Nucleus accumbens (tissue), 56 donors: ENCODE measurements at regions not wholly inside any gene's neighbourhood (a gene's known extent, or its start where the extent isn't known, plus 50 kb on each side); places are given as distances from the start of the nearest gene placed in this dataset.

Experiments
- DNase-seq, 56 donors: peaks; one replicate each; lab custom pipeline; 2025; lab: John Stamatoyannopoulos, UW

DNA sequence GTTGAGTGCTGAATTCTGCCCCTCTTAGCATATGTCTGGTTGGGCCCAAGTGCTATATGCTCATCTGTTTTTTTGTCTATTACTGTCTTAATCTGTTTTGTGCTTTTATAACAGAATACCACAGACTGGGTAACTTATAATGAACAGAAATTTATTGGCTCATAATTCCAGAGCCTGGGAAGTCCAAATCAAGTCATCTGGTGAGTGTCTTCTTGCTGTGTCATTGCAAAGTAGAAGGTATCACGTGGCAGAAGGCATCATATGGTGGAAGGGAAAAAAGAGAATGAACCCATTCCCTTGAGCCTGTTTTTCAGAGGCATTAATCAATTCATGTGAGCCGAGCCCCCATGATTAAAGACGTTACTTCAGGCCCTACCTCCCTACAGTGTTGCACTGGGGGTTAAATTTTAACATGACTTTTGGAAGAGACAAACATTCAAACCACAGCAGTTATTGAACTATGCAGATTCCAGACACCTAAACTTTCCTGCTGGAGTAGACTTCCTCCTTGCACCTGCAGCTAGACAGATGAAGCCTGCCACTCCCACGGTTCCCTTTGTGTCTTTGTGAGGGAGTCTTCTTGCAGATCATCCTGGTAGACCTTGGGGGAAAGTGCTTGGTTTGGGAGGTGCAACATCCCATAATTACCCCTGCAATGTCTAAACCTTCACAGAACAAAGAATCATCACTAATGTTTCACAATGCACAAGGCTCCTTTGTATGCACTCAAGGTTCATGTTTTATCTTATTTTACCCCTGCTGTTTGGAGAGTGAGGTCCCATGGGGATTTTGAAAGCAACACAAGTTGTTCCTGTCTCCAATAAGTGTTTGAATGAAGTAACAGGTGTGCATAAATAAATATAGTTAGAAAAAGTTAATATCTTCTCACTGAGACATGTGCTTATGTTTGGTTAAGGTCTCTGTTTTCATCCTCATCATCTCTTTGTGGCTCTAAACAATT is 64.7 kb upstream of the XCR1 start:
- DNase-seq: no peak

DNA sequence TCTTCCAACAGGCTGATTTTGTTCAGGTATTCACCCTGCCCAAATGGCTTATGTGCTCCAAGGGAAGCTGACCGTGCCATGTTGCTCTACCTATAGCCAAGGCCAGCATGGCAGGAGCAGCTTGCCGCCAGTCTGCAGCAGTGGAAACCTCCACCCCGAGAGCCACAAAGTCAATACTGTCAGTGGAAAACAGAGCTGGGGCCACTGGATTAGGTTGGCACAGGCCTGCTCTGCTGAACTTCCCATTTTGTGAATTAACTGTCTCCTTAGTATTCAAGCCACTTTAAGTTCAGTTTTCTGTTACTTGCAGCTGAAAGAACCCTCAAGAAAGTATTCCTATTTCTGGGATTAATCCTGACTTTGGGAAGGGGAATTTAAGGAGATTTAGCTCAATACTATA is 63.8 kb upstream of the XCR1 start:
- peak in 1 of 56 donors; percentile 1 for DNase-seq

DNA sequence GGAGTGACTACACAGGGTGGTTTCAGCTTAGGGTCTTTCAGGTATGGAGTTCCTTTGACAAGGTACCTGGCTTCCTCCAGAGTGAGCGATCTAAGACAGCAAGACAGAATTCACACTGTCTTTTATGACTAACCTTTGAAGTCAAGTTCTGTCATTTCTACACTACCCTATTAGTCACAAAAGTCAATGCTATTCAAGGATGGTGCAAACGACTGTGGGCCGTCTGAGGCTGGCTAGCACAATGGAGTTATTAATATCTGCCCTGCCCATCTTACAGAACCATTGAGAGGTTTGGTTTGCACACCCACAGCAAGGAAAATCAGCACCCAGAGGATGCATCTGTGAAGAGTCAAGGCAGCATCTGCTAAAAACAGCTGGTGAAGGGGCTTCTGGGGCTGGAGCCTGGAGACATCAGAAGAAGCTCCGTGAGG is 62.9 kb upstream of the XCR1 start:
- no peak for DNase-seq

DNA sequence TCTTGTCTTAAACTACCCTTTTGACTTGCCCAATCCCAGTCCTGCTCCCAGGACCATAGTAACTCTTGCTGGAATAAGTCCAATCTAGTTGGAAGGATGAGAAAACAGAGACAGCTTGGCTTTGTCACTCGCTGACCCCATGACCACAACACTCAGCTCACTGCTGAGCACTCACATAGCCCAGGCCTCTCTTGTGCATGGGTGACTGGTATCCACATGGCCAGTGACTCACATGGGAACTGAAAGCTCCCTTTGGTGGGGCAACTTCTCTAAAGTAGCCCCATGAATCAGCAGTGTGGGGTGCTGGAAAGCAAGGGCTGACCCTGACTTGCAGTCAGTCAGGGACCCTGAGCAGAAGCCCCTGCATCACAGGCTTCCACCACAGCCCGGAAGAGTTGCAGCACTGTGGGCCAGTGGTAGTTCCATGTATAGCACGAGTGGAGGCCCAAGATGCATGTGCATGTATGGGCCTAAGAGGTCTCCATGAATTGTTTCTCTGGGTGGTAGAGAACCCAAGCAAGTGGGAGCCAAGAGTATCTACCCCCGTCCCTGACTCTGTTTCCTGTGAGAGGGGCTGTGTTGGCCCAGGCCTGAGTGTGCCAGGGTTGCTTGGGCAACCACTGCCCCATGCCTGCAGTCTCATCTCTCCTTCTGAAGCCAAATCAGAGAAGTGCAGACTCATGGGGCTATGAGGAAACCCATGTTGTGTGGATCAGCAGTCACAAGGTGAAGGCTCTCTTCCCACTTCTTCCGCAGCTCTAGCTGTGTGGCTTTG is 62.1 kb upstream of the XCR1 start:
- peak in 36 of 56 donors; percentile 5 to 68 (median 32) for DNase-seq

DNA sequence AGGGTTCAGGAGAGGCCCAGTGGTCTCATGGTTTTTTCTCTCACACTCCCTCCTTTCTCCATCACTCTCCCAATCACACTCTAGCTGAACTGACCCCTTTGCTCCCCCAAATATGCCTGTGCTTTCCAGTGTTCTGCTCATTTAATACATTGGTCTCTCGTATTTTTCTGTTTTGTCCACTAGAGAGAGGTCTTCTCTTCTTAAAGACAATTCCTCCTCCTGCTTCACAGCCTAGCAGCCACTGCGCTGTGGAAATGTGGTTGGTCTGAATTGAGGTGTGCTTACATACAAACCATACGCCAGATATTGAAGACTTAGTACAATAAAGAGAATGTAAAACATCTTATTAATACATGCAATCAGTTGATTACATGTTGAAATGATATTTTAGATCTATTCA is 60.6 kb upstream of the XCR1 start:
- peak in 2 of 56 donors; percentile 4 to 40 for DNase-seq

DNA sequence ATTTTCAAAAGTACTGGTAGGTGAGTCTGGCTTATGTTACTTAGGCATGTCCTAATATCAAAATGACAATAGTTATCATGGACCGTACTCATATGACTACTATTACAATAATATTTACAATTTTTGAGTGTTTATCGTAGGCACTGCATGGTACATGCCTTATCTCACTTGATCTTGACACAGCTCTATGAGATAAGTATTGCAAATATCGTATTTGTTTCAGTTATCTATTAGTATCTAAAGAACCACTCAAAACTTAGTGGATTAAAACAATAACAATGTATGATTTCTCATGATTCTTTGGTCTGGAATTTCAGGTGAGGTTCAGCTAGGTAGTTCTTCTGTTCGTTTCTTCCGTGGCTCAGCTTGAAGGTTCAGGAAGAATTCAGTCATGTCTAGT is 59.7 kb upstream of the XCR1 start:
- DNase-seq: no peak

DNA sequence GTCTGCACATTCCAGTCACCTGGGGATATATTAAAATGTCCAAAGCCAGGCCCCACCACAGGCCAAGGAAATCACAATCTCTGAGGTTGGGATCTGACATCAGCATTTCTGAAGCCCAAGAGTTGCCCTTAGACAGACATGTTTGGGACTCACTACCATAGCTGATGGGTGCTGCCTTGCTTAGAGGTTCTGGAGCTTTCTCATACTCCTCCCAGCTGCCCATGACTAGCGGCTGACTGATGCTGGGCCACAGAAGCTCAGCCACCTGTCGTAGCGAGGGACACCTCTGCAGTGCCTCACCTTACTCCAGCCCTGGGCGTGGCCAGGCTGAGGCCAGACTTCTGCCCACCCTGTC is 58.8 kb upstream of the XCR1 start:
- DNase-seq: no peak

DNA sequence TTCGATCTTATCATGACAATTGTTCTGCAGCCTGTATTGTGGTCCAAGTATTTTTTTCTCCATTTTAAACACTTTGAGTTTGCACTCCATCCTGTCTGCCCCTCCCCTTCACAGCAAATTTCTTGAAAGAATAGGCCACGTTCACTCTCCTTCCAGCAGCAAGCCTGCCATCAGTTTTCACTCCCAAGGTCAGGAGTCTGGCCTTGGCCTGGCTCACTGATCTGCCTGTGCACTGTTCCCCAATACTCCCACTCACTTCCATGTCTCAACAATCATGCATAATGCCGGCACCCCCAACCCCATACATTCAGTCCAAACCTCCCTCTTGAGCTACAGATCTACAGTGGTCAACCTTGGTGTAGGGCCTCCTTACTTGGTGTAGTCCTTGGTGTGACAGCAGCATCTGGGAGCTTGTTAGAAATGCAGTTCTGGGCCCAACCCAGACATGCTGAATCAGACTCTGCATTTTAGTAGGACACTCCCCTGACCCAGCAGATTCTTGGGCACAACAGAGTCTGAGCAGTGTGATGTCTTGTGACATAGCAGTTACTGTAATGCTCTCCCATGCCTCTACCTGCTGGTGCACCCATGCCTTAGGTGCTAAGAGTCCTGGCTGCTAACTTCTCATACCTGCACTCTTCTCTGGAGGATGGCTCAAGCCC is 58.3 kb upstream of the XCR1 start:
- no peak for DNase-seq

DNA sequence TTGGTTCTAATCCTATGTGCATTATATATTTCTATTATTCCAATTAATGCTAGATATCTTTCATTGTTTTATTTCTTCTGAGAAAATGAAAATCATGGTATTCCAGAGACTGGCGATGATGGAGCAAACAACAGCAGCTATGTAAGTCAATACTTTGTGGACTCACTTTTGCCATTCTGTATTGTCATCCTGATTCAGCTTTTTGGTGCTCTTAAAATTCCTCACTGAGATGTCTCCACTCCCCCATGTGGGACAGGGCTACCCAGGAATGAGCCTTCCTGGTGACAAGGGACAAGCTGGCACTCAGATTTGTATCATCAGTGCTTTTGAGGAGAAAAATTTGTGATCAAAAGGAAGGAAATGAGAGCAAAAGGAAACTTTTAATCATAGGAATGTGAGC is 56.7 kb upstream of the XCR1 start:
- DNase-seq: no peak

DNA sequence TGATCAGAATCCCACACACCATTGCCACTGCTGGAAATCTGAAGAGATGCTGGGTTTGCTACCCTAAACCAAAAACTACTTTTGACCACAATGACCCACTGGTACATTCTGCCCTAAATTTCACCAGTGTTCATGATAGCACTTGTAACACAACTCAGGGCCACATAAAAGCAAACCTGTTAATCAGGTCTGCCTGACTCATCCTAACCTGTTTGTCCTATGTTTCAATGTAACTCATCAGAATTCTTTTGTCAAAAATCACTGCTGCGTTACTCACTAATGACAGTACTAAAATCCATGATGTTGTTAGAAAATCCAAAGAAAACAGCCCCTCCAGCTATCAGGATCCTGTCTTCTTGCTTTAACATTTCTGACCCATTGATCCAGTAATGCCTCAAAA is 55.6 kb upstream of the XCR1 start:
- no peak for DNase-seq

DNA sequence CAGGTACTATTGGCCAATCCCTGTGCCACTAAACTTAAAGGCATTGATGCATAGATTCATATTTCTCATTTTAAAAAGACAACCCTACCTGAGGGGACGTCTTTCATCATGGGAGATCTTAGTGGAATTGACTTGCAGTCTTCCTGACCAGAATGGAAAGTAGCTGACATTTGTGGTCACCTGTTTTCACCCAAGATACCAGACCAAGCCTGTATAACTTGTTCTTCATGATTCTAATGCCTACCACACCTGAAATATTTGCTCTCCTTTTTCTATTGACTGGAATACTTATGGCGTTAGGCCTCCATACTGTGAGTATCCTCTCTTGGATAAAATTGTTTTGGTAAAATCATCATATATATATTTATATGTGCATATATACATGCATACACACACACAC is 54.7 kb upstream of the XCR1 start:
- no peak for DNase-seq

DNA sequence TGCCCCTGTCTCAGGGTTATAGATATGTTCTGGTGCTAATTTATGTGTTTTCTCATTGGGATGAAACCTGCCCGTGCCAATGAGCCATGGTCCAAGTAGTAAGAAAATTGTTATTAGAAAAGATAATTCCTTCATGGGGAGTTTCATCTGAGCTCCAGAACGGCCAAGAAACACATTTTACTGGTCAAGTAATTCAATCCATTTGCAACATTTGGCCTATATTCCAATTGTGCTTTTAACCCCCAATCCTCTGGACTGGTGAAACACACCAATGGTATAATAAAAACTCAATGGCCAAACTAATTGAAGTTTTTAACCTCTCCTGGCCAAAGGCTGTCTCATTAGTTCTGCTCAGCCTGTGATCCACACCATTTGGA is 53.7 kb upstream of the XCR1 start:
- no peak for DNase-seq

DNA sequence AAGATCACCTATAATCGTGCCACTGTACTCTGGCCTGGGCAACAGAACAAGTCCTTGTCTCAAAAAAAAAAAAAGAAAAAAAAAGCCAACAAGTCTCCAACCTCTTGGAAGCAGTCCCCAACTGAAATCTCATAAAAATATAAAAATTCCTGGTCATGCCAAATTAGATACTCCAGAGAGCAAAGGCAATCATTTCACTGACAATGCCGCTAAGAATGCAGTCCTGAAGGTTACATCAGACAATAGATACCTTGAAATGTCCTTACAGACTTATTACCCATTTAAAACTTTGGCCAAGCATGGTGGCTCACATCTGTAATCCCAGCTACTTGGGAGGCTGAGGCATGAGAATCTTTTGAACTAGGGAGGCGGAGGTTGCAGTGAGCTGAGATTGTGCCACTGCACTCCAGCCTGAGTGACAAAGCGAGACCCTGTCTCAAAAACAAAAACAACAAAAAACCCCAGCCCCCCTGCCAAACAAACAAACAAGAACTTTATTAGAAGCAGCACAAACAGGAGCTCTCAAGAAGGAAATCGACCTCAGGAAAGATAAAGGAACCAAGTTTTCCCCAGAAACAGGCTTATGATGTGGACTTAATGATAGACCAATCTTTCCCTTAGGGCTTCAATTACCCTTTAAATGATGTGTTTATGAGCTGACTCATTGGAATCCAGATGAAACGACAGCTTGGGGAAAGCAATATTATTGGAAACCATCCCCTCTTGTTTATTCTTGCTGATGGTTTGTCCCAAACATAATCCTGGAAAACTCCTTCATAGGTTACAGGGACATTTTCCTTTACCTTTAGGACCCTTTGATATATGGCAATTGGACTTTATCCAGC is 53.1 kb upstream of the XCR1 start:
- DNase-seq: no peak

DNA sequence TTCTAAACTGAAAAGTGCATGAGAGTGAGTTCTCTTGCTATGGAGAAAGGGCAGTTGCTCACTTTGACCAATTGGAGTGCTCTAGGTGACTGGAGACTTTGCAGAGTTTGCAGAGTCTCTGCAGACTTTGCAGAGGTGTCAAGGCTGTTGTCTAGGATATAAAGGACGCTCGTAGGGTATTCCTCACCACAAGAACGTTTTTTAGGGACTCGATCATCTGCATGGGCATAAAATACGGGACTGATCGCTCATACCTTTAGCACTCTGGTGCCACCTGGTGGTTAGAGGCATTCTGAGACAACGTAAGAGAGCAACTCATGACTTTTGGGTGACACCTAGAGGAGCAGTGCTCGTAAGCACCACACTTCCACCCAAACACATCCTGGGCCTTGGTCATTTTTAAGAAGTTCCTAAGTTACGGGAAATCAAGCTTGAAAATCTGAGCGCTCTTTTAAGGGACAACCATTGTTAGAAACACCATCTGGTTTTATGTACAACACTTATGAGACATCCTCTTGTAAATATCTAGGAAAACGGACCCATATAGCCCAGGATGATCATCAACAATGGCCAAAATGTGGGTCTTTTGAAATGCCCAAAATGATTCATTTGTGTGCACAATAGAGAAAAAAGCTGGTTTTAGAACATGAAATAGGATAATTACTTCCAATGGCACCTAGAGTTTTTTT is 51.6 kb upstream of the XCR1 start:
- peak in 53 of 56 donors; percentile 3 to 95 (median 70) for DNase-seq
